ENCODE measurements at regions not wholly inside any gene's neighbourhood (a gene's known extent, or its start where the extent isn't known, plus 50 kb on each side); places are given as distances from the start of the nearest gene placed in this dataset.

- TF ChIP-seq CTCF (IDR thresholded peaks at IDR 0.05; ENCODE audit: low read depth, low read length) = no peak
- TF ChIP-seq EZH2phosphoT487 (IDR thresholded peaks at IDR 0.05; ENCODE audit: low read depth) = no peak
Observed at GRCh38 chr7:84331616-84332015, 137.0 kb upstream of the SEMA3A start.

All from OCI-LY3 (cell line).